ENCODE measurements at regions not wholly inside any gene's neighbourhood (a gene's known extent, or its start where the extent isn't known, plus 50 kb on each side); places are given as distances from the start of the nearest gene placed in this dataset.

GRCh38 chr2:173821451-173821850 lies 143.7 kb downstream of the SP3 start:
- H3K27ac ChIP-seq (ENCODE audit: low read depth, low read length, poor library complexity, severe bottlenecking) = no peak overlapping the region
- no peaks in the 10 kb centered on the region for H3K9me3 ChIP-seq (ENCODE audit: low read depth, low read length, poor library complexity, severe bottlenecking)
- peaks cover 7% of the 10 kb centered on the region for H3K27me3 ChIP-seq (replicated peaks; ENCODE audit: insufficient read depth, low read depth, low read length, poor library complexity)
- BruUV-seq (replicated peaks) = no TSS peak
- no peak overlapping the region for H3K4me3 ChIP-seq (ENCODE audit: low read depth, low read length, poor library complexity, severe bottlenecking)
- ChIA-PET CTCF (no interaction called here), POLR2A (ENCODE audit: low non-redundant PET) (no interaction called here)
- intact Hi-C loops (cut with micrococcal nuclease; ENCODE audit: unreplicated experiment) = no loop called here
- H3K36me3 ChIP-seq (ENCODE audit: insufficient read depth, low read length, poor library complexity, severe bottlenecking) = no peaks in the 10 kb centered on the region
- no peak for DNase-seq (ENCODE audit: low spot score)
- TF ChIP-seq CTCF (conservative IDR thresholded peaks at IDR 0.05; ENCODE audit: low read depth, low read length) (no peak), EZH2 (IDR thresholded peaks at IDR 0.05; ENCODE audit: borderline replicate concordance, low read depth, low read length, poor library complexity, severe bottlenecking) (no peak)
- no peaks in the 10 kb centered on the region for H3K4me1 ChIP-seq (ENCODE audit: insufficient read depth, low read length, poor library complexity, severe bottlenecking)

- Histone ChIP-seq H3K4me1 (ENCODE audit: insufficient read depth, low read length, poor library complexity, severe bottlenecking) (no peaks in the 10 kb centered on the region), H3K9me3 (ENCODE audit: low read depth, low read length, poor library complexity, severe bottlenecking) (no peaks in the 10 kb centered on the region), H3K27ac (ENCODE audit: low read depth, low read length, poor library complexity, severe bottlenecking) (no peak overlapping the region), H3K27me3 (replicated peaks; ENCODE audit: insufficient read depth, low read depth, low read length, poor library complexity) (peaks cover 7% of the 10 kb centered on the region), H3K36me3 (ENCODE audit: insufficient read depth, low read length, poor library complexity, severe bottlenecking) (no peaks in the 10 kb centered on the region), H3K4me3 (ENCODE audit: low read depth, low read length, poor library complexity, severe bottlenecking) (no peak overlapping the region)
- BruUV-seq (replicated peaks) = no TSS peak
- no peak for DNase-seq (ENCODE audit: low spot score)
- TF ChIP-seq EZH2 (IDR thresholded peaks at IDR 0.05; ENCODE audit: borderline replicate concordance, low read depth, low read length, poor library complexity, severe bottlenecking) = no peak
- no peak for TF ChIP-seq CTCF (conservative IDR thresholded peaks at IDR 0.05; ENCODE audit: low read depth, low read length)
- intact Hi-C loops (cut with micrococcal nuclease; ENCODE audit: unreplicated experiment) = no loop called here
- ChIA-PET POLR2A (ENCODE audit: low non-redundant PET) (no interaction called here), CTCF (no interaction called here)
Observed at GRCh38 chr2:173822889-173823542, 142.2 kb downstream of the SP3 start.

DNA sequence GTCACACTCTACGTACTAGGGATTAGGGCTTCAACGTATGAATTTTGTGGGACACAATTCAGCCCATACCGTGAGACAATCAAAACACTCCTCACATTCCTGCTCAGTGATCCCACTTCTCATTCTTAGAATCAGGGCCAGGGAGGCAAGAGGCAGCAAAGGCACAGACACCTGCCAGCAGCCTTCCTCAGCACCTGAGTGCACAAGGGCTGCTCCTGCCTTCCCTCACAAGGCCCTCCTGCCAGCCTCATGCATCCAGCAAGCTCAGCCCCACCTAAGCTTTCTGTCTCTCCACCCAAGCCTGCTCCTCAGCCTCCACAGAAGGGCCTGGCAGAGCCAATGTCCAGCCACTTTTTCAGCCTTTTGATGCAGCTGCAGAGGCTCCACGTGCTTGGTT lies 141.6 kb downstream of the SP3 start:
- ChIA-PET POLR2A (ENCODE audit: low non-redundant PET) (no interaction called here), CTCF (no interaction called here)
- H3K36me3 ChIP-seq (ENCODE audit: insufficient read depth, low read length, poor library complexity, severe bottlenecking) = no peaks in the 10 kb centered on the region
- intact Hi-C loops (cut with micrococcal nuclease; ENCODE audit: unreplicated experiment) = no loop called here
- no TSS peak for BruUV-seq (replicated peaks)
- no peaks in the 10 kb centered on the region for H3K4me1 ChIP-seq (ENCODE audit: insufficient read depth, low read length, poor library complexity, severe bottlenecking)
- no peak for DNase-seq (ENCODE audit: low spot score)
- TF ChIP-seq CTCF (conservative IDR thresholded peaks at IDR 0.05; ENCODE audit: low read depth, low read length) (no peak), EZH2 (IDR thresholded peaks at IDR 0.05; ENCODE audit: borderline replicate concordance, low read depth, low read length, poor library complexity, severe bottlenecking) (no peak)
- no peak overlapping the region for H3K27ac ChIP-seq (ENCODE audit: low read depth, low read length, poor library complexity, severe bottlenecking)
- peaks cover 7% of the 10 kb centered on the region for H3K27me3 ChIP-seq (replicated peaks; ENCODE audit: insufficient read depth, low read depth, low read length, poor library complexity)
- H3K4me3 ChIP-seq (ENCODE audit: low read depth, low read length, poor library complexity, severe bottlenecking) = no peak overlapping the region
- no peaks in the 10 kb centered on the region for H3K9me3 ChIP-seq (ENCODE audit: low read depth, low read length, poor library complexity, severe bottlenecking)

All from A673 (cell line).